ENCODE measurements at regions not wholly inside any gene's neighbourhood (a gene's known extent, or its start where the extent isn't known, plus 50 kb on each side); places are given as distances from the start of the nearest gene placed in this dataset.

GRCh38 chr1:187871177-187871845, 1042.6 kb downstream of the PLA2G4A start:
- no peak for TF ChIP-seq EZH2 (IDR thresholded peaks at IDR 0.05; ENCODE audit: low read depth)
- no peak for TF ChIP-seq CTCF (conservative IDR thresholded peaks at IDR 0.05)
- no peaks in the 10 kb centered on the region for H3K9me3 ChIP-seq (ENCODE audit: insufficient read depth, low read depth)
- H3K4me2 ChIP-seq: no peak overlapping the region
- ChIA-PET CTCF (no interaction called here), POLR2A (ENCODE audit: unreplicated experiment) (no interaction called here)
- no peak for DNase-seq
- H3K36me3 ChIP-seq (ENCODE audit: low read depth): no peaks in the 10 kb centered on the region
- H3K27me3 ChIP-seq (ENCODE audit: insufficient read depth, low read depth): no peaks in the 10 kb centered on the region
- no peaks in the 10 kb centered on the region for H4K20me1 ChIP-seq (ENCODE audit: insufficient read depth)
- no peaks in the 10 kb centered on the region for H3K4me1 ChIP-seq (replicated peaks; ENCODE audit: insufficient read depth)
- no peak overlapping the region for H3K4me3 ChIP-seq
- BruUV-seq (replicated peaks): no TSS peak
- H3K9me2 ChIP-seq (ENCODE audit: insufficient read depth): no peaks in the 10 kb centered on the region
- H3F3A ChIP-seq (ENCODE audit: insufficient read depth, low read depth): no peaks in the 10 kb centered on the region
- intact Hi-C loops (cut with micrococcal nuclease; ENCODE audit: unreplicated experiment): no loop called here
- no peak overlapping the region for H2AFZ ChIP-seq
- H3K27ac ChIP-seq: no peak overlapping the region
- H3K79me2 ChIP-seq (ENCODE audit: low read depth): no peaks in the 10 kb centered on the region

GRCh38 chr1:187872550-187872949, 1043.8 kb downstream of the PLA2G4A start:
- ChIA-PET POLR2A (ENCODE audit: unreplicated experiment) (no interaction called here), CTCF (no interaction called here)
- Histone ChIP-seq H3K27ac (no peak overlapping the region), H3K79me2 (ENCODE audit: low read depth) (no peaks in the 10 kb centered on the region), H3K36me3 (ENCODE audit: low read depth) (no peaks in the 10 kb centered on the region), H3K4me2 (no peak overlapping the region), H3K4me1 (replicated peaks; ENCODE audit: insufficient read depth) (no peaks in the 10 kb centered on the region), H4K20me1 (ENCODE audit: insufficient read depth) (no peaks in the 10 kb centered on the region), H3K27me3 (ENCODE audit: insufficient read depth, low read depth) (no peaks in the 10 kb centered on the region), H3K9me2 (ENCODE audit: insufficient read depth) (no peaks in the 10 kb centered on the region), H3K9me3 (ENCODE audit: insufficient read depth, low read depth) (no peaks in the 10 kb centered on the region), H3K4me3 (no peak overlapping the region), H2AFZ (no peak overlapping the region), H3F3A (ENCODE audit: insufficient read depth, low read depth) (no peaks in the 10 kb centered on the region)
- TF ChIP-seq EZH2 (IDR thresholded peaks at IDR 0.05; ENCODE audit: low read depth): no peak
- no peak for TF ChIP-seq CTCF (conservative IDR thresholded peaks at IDR 0.05)
- DNase-seq: no peak
- no TSS peak for BruUV-seq (replicated peaks)
- intact Hi-C loops (cut with micrococcal nuclease; ENCODE audit: unreplicated experiment): no loop called here

GRCh38 chr1:187873126-187873525, 1044.4 kb downstream of the PLA2G4A start:
- ChIA-PET CTCF (no interaction called here), POLR2A (ENCODE audit: unreplicated experiment) (no interaction called here)
- no peaks in the 10 kb centered on the region for H4K20me1 ChIP-seq (ENCODE audit: insufficient read depth)
- no peaks in the 10 kb centered on the region for H3F3A ChIP-seq (ENCODE audit: insufficient read depth, low read depth)
- no peak overlapping the region for H3K4me2 ChIP-seq
- H3K27me3 ChIP-seq (ENCODE audit: insufficient read depth, low read depth): no peaks in the 10 kb centered on the region
- no peaks in the 10 kb centered on the region for H3K9me2 ChIP-seq (ENCODE audit: insufficient read depth)
- H3K9me3 ChIP-seq (ENCODE audit: insufficient read depth, low read depth): no peaks in the 10 kb centered on the region
- no peak for DNase-seq
- TF ChIP-seq CTCF (conservative IDR thresholded peaks at IDR 0.05): no peak
- no peak for TF ChIP-seq EZH2 (IDR thresholded peaks at IDR 0.05; ENCODE audit: low read depth)
- H2AFZ ChIP-seq: no peak overlapping the region
- intact Hi-C loops (cut with micrococcal nuclease; ENCODE audit: unreplicated experiment): no loop called here
- no peaks in the 10 kb centered on the region for H3K79me2 ChIP-seq (ENCODE audit: low read depth)
- no peaks in the 10 kb centered on the region for H3K36me3 ChIP-seq (ENCODE audit: low read depth)
- no peak overlapping the region for H3K27ac ChIP-seq
- BruUV-seq (replicated peaks): no TSS peak
- no peaks in the 10 kb centered on the region for H3K4me1 ChIP-seq (replicated peaks; ENCODE audit: insufficient read depth)
- no peak overlapping the region for H3K4me3 ChIP-seq

All from PC-9 (cell line).